Loucy (cell line): ENCODE measurements at regions not wholly inside any gene's neighbourhood (a gene's known extent, or its start where the extent isn't known, plus 50 kb on each side); places are given as distances from the start of the nearest gene placed in this dataset.

Source experiments
- H2AFZ ChIP-seq: fragments of 200-600 bp; sonication (generic); 2 replicates; pipeline ENCODE4 v1.6.0; 2016; ENCODE audit warnings: antibody characterized with exemption, mild to moderate bottlenecking, low read length, moderate library complexity
- H3F3A ChIP-seq: fragments of 200-600 bp; 2 replicates; pipeline ENCODE4 v1.6.0; 2016; ENCODE audit warnings: antibody characterized with exemption, low read depth, mild to moderate bottlenecking
- H3K27me3 ChIP-seq: fragments of 200-600 bp; sonication (generic); 2 replicates; pipeline ENCODE4 v1.6.1; 2014; ENCODE audit warnings: low read length, mild to moderate bottlenecking; ENCODE audit not compliant: insufficient read depth, poor library complexity, severe bottlenecking
- H3K36me3 ChIP-seq: fragments of 200-600 bp; sonication (generic); 2 replicates; pipeline ENCODE4 v1.6.1; 2016; ENCODE audit warnings: low read length; ENCODE audit not compliant: insufficient read depth
- H3K4me1 ChIP-seq: fragments of 200-600 bp; sonication (generic); 2 replicates; pipeline ENCODE4 v1.5.1; 2014; ENCODE audit warnings: low read length, mild to moderate bottlenecking; ENCODE audit not compliant: insufficient read depth, poor library complexity, severe bottlenecking
- H3K4me2 ChIP-seq: fragments of 200-600 bp; sonication (generic); 2 replicates; pipeline ENCODE4 v1.6.0; 2014; ENCODE audit warnings: antibody characterized with exemption, low read length, low read depth, mild to moderate bottlenecking; ENCODE audit not compliant: poor library complexity, severe bottlenecking
- H3K4me3 ChIP-seq: fragments of 200-600 bp; sonication (generic); 2 replicates; pipeline ENCODE4 v1.5.1; 2014; ENCODE audit warnings: low read length, mild to moderate bottlenecking, mixed read lengths; ENCODE audit not compliant: poor library complexity, severe bottlenecking
- H3K79me2 ChIP-seq: fragments of 200-600 bp; sonication (generic); 2 replicates; pipeline ENCODE4 v1.6.1; 2014; ENCODE audit warnings: low read length; ENCODE audit not compliant: insufficient read depth
- H3K9ac ChIP-seq: fragments of 200-600 bp; sonication (generic); 2 replicates; pipeline ENCODE4 v1.6.0; 2014; ENCODE audit warnings: mild to moderate bottlenecking, low read depth, low read length, moderate library complexity; ENCODE audit not compliant: poor library complexity, severe bottlenecking
- H3K9me2 ChIP-seq: fragments of 200-600 bp; sonication (generic); replicated peaks from 2 replicates; pipeline ENCODE4 v1.6.1; 2016; ENCODE audit warnings: low read depth, low read length, mixed read lengths
- H3K9me3 ChIP-seq: fragments of 200-600 bp; sonication (generic); 2 replicates; pipeline ENCODE4 v1.6.1; 2014; ENCODE audit warnings: mild to moderate bottlenecking, antibody characterized with exemption, low read length, low read depth; ENCODE audit not compliant: insufficient read depth
- H4K20me1 ChIP-seq: fragments of 200-600 bp; sonication (generic); 2 replicates; pipeline ENCODE4 v1.6.0; 2014; ENCODE audit warnings: antibody characterized with exemption, low read length, mild to moderate bottlenecking; ENCODE audit not compliant: insufficient read depth, poor library complexity, severe bottlenecking
- EZH2phosphoT487 ChIP-seq: fragments of 200-600 bp; IDR thresholded peaks from 2 replicates; pipeline ENCODE4 v1.6.1; 2018; ENCODE audit warnings: antibody characterized with exemption, mild to moderate bottlenecking, moderate library complexity, borderline replicate concordance
- TF ChIP-seq, protein P1 (sequence below): fragments of 200-600 bp; sonication (generic); conservative IDR thresholded peaks from 2 replicates; pipeline ENCODE4 v1.5.1; 2014; ENCODE audit warnings: mild to moderate bottlenecking, antibody characterized with exemption, low read length

GRCh38 chr17:55842405-55843158 is 91.7 kb downstream of the PCTP start:
- H3K27me3 ChIP-seq, result no peaks in the 10 kb centered on the region
- no peaks in the 10 kb centered on the region for H3K9me3 ChIP-seq
- no peak overlapping the region for H2AFZ ChIP-seq
- no peak overlapping the region for H3K9ac ChIP-seq
- TF ChIP-seq, protein P1, sequence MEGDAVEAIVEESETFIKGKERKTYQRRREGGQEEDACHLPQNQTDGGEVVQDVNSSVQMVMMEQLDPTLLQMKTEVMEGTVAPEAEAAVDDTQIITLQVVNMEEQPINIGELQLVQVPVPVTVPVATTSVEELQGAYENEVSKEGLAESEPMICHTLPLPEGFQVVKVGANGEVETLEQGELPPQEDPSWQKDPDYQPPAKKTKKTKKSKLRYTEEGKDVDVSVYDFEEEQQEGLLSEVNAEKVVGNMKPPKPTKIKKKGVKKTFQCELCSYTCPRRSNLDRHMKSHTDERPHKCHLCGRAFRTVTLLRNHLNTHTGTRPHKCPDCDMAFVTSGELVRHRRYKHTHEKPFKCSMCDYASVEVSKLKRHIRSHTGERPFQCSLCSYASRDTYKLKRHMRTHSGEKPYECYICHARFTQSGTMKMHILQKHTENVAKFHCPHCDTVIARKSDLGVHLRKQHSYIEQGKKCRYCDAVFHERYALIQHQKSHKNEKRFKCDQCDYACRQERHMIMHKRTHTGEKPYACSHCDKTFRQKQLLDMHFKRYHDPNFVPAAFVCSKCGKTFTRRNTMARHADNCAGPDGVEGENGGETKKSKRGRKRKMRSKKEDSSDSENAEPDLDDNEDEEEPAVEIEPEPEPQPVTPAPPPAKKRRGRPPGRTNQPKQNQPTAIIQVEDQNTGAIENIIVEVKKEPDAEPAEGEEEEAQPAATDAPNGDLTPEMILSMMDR, result no peak
- TF ChIP-seq EZH2phosphoT487, result no peak
- H3K36me3 ChIP-seq, result no peaks in the 10 kb centered on the region
- H3K4me1 ChIP-seq, result no peaks in the 10 kb centered on the region
- no peaks in the 10 kb centered on the region for H4K20me1 ChIP-seq
- no peaks in the 10 kb centered on the region for H3K79me2 ChIP-seq
- H3K4me3 ChIP-seq, result no peak overlapping the region
- no peaks in the 10 kb centered on the region for H3K9me2 ChIP-seq
- H3K4me2 ChIP-seq, result no peak overlapping the region
- no peaks in the 10 kb centered on the region for H3F3A ChIP-seq

DNA sequence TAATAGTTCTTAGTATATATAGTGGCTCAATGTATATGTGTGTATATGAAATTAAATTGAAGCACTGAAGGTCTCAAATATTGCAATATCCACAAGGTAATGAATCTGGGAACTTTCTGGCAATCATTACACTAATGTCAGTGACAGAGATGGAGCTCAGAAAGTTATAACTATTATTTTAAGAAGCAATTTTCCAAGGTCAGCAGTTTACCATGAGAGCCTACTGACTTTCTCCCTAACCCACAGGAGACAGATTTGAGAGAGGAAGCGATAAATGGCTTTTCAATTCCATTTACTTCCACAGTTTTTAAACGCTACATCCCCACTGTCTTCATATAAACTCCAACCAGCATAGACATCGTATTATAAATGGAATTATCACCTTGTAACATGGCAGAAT is 92.9 kb downstream of the PCTP start:
- H3F3A ChIP-seq, result no peaks in the 10 kb centered on the region

DNA sequence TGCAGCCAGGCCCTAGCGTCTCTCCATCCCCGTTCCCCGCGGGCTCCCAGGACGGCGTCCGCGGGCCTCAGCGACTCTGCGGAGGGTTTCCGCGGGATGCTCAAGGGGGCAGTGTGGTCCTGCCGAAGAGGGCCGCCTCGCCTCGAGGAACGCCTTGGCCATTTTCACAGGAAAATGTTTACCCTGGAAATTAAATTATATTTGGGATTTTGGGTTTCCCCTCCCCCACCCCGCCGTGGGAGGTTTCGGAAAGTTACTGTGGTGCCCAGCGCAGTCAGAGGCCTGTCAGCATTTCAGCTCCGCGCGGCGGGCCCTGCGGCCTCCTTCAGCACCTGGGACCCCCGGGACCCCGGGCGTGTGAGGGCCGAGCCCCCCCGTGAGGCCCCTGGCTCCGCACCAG is 94.5 kb downstream of the PCTP start:
- no peaks in the 10 kb centered on the region for H3K4me1 ChIP-seq
- no peaks in the 10 kb centered on the region for H3K9me2 ChIP-seq
- TF ChIP-seq EZH2phosphoT487, result no peak
- TF ChIP-seq, protein P1, result no peak
- H3K36me3 ChIP-seq, result no peaks in the 10 kb centered on the region
- H3F3A ChIP-seq, result no peaks in the 10 kb centered on the region
- no peaks in the 10 kb centered on the region for H3K9me3 ChIP-seq
- no peaks in the 10 kb centered on the region for H4K20me1 ChIP-seq
- H3K79me2 ChIP-seq, result no peaks in the 10 kb centered on the region
- H3K4me3 ChIP-seq, result no peak overlapping the region
- no peaks in the 10 kb centered on the region for H3K27me3 ChIP-seq
- H3K9ac ChIP-seq, result no peak overlapping the region
- H3K4me2 ChIP-seq, result no peak overlapping the region
- no peak overlapping the region for H2AFZ ChIP-seq

More for the DNA sequence above, 92.9 kb downstream of the PCTP start:
- H3K4me1 ChIP-seq, result no peaks in the 10 kb centered on the region
- no peak overlapping the region for H3K9ac ChIP-seq
- H3K4me3 ChIP-seq, result no peak overlapping the region
- H4K20me1 ChIP-seq, result no peaks in the 10 kb centered on the region
- H3K27me3 ChIP-seq, result no peaks in the 10 kb centered on the region
- H2AFZ ChIP-seq, result no peak overlapping the region
- H3K9me2 ChIP-seq, result no peaks in the 10 kb centered on the region
- TF ChIP-seq, protein P1, result no peak
- TF ChIP-seq EZH2phosphoT487, result no peak
- no peaks in the 10 kb centered on the region for H3K9me3 ChIP-seq
- no peaks in the 10 kb centered on the region for H3K36me3 ChIP-seq
- no peaks in the 10 kb centered on the region for H3K79me2 ChIP-seq
- H3K4me2 ChIP-seq, result no peak overlapping the region
